Smooth muscle cell (in vitro differentiated cells): ENCODE measurements at regions not wholly inside any gene's neighbourhood (a gene's known extent, or its start where the extent isn't known, plus 50 kb on each side); places are given as distances from the start of the nearest gene placed in this dataset.

Experiments used
- DNase-seq: peaks from one replicate; lab custom pipeline; 2025; ENCODE audit not compliant: unreplicated experiment; lab: John Stamatoyannopoulos, UW
- H2AFZ ChIP-seq: fragments of 200-600 bp; sonication (generic); 2 replicates; pipeline ENCODE4 v1.6.0; 2016; ENCODE audit warnings: antibody characterized with exemption, low read depth, mild to moderate bottlenecking
- H3F3A ChIP-seq: fragments of 200-600 bp; sonication (generic); 2 replicates; pipeline ENCODE4 v1.6.0; 2017; ENCODE audit warnings: antibody characterized with exemption, low read depth
- H3K27ac ChIP-seq: fragments of 200-600 bp; sonication (generic); 2 replicates; pipeline ENCODE4 v1.5.1; 2016; ENCODE audit warnings: low read depth, mild to moderate bottlenecking
- H3K27me3 ChIP-seq: fragments of 200-600 bp; sonication (generic); 2 replicates; pipeline ENCODE4 v1.6.1; 2016; ENCODE audit warnings: low read depth, mild to moderate bottlenecking
- H3K36me3 ChIP-seq: fragments of 200-600 bp; sonication (generic); 2 replicates; pipeline ENCODE4 v1.5.1; 2016; ENCODE audit warnings: low read depth
- H3K4me1 ChIP-seq: fragments of 200-600 bp; sonication (generic); 2 replicates; pipeline ENCODE4 v1.5.1; 2016; ENCODE audit warnings: low read depth
- H3K4me2 ChIP-seq: fragments of 200-600 bp; sonication (generic); 2 replicates; pipeline ENCODE4 v1.6.0; 2016; ENCODE audit warnings: mild to moderate bottlenecking
- H3K4me3 ChIP-seq: fragments of 200-600 bp; sonication (generic); 2 replicates; pipeline ENCODE4 v1.5.1; 2016; ENCODE audit warnings: mild to moderate bottlenecking
- H3K79me2 ChIP-seq: fragments of 200-600 bp; sonication (generic); 2 replicates; pipeline ENCODE4 v1.6.0; 2016; ENCODE audit warnings: low read depth, mild to moderate bottlenecking
- H3K9ac ChIP-seq: fragments of 200-600 bp; sonication (generic); 2 replicates; pipeline ENCODE4 v1.6.0; 2016; ENCODE audit warnings: low read depth
- H3K9me3 ChIP-seq: fragments of 200-600 bp; sonication (generic); replicated peaks from 2 replicates; pipeline ENCODE4 v1.5.1; 2016; ENCODE audit warnings: low read depth
- H4K20me1 ChIP-seq: fragments of 200-600 bp; sonication (generic); 2 replicates; pipeline ENCODE4 v1.6.0; 2016; ENCODE audit warnings: low read depth
- WGBS: methylation state at CpG from one replicate; pipeline ENCODE4 v1.1.7; 2016; ENCODE audit warnings: low lambda C conversion rate; 5-methylcytosine and 5-hydroxymethylcytosine counted together
- TF ChIP-seq, protein P1 (sequence below): fragments of 200-600 bp; sonication (generic); IDR thresholded peaks from 2 replicates; pipeline ENCODE4 v1.5.1; 2017; ENCODE audit warnings: borderline replicate concordance, mild to moderate bottlenecking, antibody characterized with exemption; ENCODE audit not compliant: insufficient read depth, poor library complexity, severe bottlenecking

DNA sequence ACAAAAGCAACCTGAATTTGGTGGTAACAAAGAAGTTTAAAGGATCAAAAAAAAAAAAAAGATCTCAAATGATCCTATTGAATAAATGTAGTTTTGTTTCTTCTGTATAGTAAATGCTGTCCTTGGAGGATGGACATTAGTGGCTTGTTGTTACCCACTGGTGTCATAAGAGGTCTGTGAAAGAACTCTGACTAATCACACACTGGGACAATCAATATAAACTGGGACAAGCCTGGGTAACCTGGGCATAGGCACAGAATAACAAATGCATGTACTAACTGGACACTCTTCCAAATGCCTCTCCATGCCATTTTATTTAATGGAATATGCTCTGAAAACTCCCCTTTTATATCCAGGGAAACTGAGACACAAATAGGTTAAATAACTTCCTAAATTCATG lies 241.4 kb downstream of the DOK5 start:
- no peaks in the 10 kb centered on the region for H3K36me3 ChIP-seq
- no peak for DNase-seq
- no peaks in the 10 kb centered on the region for H3K9me3 ChIP-seq
- H4K20me1 ChIP-seq = no peaks in the 10 kb centered on the region
- H3K4me1 ChIP-seq = no peaks in the 10 kb centered on the region
- no peak overlapping the region for H3K4me3 ChIP-seq
- no peak overlapping the region for H3K27ac ChIP-seq
- TF ChIP-seq, protein P1, sequence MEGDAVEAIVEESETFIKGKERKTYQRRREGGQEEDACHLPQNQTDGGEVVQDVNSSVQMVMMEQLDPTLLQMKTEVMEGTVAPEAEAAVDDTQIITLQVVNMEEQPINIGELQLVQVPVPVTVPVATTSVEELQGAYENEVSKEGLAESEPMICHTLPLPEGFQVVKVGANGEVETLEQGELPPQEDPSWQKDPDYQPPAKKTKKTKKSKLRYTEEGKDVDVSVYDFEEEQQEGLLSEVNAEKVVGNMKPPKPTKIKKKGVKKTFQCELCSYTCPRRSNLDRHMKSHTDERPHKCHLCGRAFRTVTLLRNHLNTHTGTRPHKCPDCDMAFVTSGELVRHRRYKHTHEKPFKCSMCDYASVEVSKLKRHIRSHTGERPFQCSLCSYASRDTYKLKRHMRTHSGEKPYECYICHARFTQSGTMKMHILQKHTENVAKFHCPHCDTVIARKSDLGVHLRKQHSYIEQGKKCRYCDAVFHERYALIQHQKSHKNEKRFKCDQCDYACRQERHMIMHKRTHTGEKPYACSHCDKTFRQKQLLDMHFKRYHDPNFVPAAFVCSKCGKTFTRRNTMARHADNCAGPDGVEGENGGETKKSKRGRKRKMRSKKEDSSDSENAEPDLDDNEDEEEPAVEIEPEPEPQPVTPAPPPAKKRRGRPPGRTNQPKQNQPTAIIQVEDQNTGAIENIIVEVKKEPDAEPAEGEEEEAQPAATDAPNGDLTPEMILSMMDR = no peak
- peaks cover 4% of the 10 kb centered on the region for H3K27me3 ChIP-seq
- H3K9ac ChIP-seq = no peak overlapping the region
- H3K4me2 ChIP-seq = no peak overlapping the region
- no peaks in the 10 kb centered on the region for H3F3A ChIP-seq
- H2AFZ ChIP-seq = no peak overlapping the region
- H3K79me2 ChIP-seq = no peaks in the 10 kb centered on the region

DNA sequence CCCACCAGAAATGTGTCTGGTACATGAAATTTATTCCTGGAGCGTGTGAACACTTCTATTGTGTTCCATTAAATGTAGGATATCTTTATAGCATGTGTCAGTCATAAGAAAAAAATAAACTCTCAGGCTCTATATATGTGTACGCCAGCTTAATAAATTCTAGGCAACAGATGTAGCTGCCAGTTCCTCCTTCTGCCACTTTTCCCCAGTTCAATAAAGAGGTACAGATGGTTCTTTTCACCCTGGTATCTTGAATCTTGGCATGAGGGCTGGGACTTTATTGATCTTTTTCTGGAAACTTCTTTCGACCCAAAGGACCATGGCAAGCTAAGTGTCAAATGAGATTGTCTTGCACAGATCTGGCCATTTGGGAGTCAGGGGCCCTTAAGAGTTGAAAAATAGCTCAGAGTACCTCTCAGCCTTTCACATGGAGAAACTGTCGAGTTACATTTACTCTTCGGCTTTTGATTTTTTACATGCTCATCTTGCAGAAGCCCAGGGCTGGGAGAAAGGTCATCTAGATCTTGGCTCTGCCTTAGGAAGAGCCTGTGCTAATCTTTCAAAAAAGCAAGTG lies 240.9 kb downstream of the DOK5 start:
- Histone ChIP-seq H3K9me3 (no peaks in the 10 kb centered on the region), H3K4me3 (no peak overlapping the region), H3K79me2 (no peaks in the 10 kb centered on the region), H3K9ac (no peak overlapping the region), H2AFZ (no peak overlapping the region), H3K4me1 (no peaks in the 10 kb centered on the region), H3K27me3 (peaks cover 4% of the 10 kb centered on the region), H3K27ac (no peak overlapping the region), H3K36me3 (no peaks in the 10 kb centered on the region), H4K20me1 (no peaks in the 10 kb centered on the region), H3K4me2 (no peak overlapping the region), H3F3A (no peaks in the 10 kb centered on the region)
- 84% methylated on average over 5 of the region's 5 CpGs for WGBS
- DNase-seq = no peak
- TF ChIP-seq, protein P1 = no peak

DNA sequence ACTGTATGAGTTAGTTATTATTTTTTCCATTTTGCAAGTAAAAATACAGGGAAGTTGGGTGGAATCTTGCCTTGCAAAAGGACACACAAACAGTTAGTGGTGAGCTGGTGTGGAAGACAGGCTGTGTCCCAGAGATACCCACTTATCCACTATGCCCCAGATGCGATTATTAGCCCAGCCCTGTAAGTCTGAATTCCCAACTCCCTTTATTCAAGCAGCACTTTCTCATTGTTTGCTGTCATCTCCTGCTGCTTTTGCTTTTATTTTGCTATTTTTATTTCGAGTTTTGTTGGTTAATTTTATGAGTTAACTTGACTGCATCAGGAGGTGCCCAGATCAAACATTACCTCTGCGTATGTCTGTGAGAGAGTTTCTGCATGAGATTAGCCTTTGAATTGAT lies 239.4 kb downstream of the DOK5 start:
- peaks cover 4% of the 10 kb centered on the region for H3K27me3 ChIP-seq
- TF ChIP-seq, protein P1 = no peak
- no peaks in the 10 kb centered on the region for H3F3A ChIP-seq
- no peaks in the 10 kb centered on the region for H3K9me3 ChIP-seq
- H3K27ac ChIP-seq = no peak overlapping the region
- H3K4me2 ChIP-seq = no peak overlapping the region
- H3K79me2 ChIP-seq = no peaks in the 10 kb centered on the region
- no peaks in the 10 kb centered on the region for H3K36me3 ChIP-seq
- no peaks in the 10 kb centered on the region for H3K4me1 ChIP-seq
- WGBS = 80% methylated on average over 3 of the region's 3 CpGs
- H4K20me1 ChIP-seq = no peaks in the 10 kb centered on the region
- H3K4me3 ChIP-seq = no peak overlapping the region
- H2AFZ ChIP-seq = no peak overlapping the region
- H3K9ac ChIP-seq = no peak overlapping the region
- no peak for DNase-seq

GRCh38 chr20:54713727-54714126 lies 238.3 kb downstream of the DOK5 start:
- 78% methylated on average over 4 of the region's 4 CpGs for WGBS
- H3K9me3 ChIP-seq = no peaks in the 10 kb centered on the region
- H4K20me1 ChIP-seq = no peaks in the 10 kb centered on the region

More at GRCh38 chr20:54713727-54714126, 238.3 kb downstream of the DOK5 start:
- Histone ChIP-seq H2AFZ (no peak overlapping the region), H3K9ac (no peak overlapping the region), H3K4me1 (no peaks in the 10 kb centered on the region), H3K27me3 (peaks cover 4% of the 10 kb centered on the region), H3K79me2 (no peaks in the 10 kb centered on the region), H3F3A (no peaks in the 10 kb centered on the region), H3K4me3 (no peak overlapping the region), H3K27ac (no peak overlapping the region), H3K4me2 (no peak overlapping the region), H3K36me3 (no peaks in the 10 kb centered on the region)
- TF ChIP-seq, protein P1 = no peak
- DNase-seq = no peak
